ENCODE measurements at regions not wholly inside any gene's neighbourhood (a gene's known extent, or its start where the extent isn't known, plus 50 kb on each side); places are given as distances from the start of the nearest gene placed in this dataset.

DNA sequence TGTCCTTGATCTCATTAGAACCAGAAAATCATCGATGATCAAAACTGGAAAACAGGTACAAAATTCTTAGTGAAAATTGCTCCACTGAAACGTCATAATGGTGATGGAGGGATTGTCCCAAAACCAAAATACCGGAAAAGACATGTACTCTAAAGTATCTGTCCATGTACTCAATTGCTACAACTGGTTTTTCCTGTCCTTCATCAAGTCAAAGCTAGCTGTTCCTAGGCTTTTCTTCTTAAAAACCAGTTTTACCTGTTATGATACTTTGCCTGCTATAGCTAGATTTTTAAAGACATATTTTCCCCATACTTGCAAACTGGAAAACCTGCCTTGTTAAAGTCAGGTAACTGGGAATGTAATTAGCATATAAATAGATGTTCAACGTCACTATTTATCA, 50.5 kb upstream of the LRRC1 start:
- intact Hi-C loops (cut with DNase I) = no loop called here
- DNase-seq (ENCODE audit: low spot score) = no peak

DNA sequence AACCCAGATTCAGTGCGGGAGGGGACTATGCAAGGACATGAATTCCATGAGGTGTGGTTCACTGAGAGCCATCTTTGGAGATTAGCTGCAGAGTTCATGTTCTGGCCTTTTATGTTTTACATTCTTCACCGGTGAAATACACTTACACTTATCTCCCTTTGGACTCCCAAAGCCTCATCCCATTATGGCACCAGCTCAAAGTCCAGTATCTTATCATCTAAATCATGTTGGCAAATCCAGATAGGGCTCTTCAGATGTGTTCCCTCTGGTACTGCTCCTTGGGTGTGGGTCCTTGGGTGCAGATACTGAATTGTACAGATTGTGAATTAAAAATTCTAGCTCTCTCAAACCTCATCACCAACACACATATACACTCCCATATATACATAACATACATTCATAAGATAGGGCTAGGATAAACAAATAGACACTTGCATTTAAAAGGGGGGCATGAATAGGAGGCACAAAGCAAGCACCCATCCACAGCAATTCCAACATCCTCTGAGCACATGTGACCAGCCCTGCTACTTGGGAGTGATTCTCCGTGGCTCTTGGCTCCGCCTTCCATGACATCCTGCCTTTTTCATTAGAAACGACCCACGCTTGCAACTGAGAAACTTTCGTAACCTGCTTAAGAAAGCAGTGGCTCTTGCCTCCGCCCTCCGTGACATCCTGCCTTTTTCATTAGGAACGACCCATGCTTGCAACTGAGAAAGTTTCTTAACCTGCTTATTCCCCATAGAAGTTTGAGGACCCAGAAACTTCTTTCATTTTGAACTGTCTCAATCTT, 53.6 kb upstream of the LRRC1 start:
- DNase-seq (ENCODE audit: low spot score) = no peak
- intact Hi-C loops (cut with DNase I) = no loop called here

DNA sequence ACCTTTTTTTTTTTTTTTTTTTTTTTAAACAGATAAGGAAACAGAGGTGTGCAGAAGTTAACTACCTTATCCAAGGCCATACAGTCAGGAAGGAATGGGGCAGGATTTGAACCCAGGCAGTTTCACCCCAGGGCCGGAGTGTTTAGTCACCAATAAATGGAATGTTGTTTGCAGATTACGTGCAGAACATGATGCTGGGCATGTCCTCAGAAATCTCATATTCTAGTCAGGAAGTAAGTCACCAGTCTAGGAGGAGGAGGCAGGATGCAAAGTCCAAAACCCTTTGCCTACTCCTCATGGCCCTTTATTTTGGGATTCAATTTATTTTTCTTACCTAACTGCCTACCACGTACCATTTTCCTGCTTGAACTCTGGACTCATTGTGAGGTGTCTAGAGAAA, 57.1 kb upstream of the LRRC1 start:
- intact Hi-C loops (cut with DNase I) = no loop called here
- no peak for DNase-seq (ENCODE audit: low spot score)

DNA sequence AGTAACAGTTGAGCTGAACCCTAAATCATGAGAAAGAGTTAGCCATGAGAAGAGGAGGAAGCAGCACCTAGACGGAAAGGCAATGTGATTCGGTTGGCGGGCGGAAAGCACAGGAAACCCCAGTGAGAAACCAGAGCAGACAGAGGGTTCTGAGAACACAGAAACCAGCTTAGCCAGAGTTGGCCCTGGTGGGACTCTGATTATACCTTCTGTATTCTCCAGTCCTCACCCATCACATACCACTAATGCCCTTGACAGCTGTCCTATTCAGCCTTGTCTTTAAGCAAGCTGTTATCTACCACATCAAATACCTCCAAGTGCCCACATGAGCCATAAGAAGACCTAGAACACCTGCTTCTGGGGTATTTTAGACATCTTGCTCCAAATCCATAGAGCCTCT, 58.9 kb upstream of the LRRC1 start:
- intact Hi-C loops (cut with DNase I) = no loop called here
- no peak for DNase-seq (ENCODE audit: low spot score)

DNA sequence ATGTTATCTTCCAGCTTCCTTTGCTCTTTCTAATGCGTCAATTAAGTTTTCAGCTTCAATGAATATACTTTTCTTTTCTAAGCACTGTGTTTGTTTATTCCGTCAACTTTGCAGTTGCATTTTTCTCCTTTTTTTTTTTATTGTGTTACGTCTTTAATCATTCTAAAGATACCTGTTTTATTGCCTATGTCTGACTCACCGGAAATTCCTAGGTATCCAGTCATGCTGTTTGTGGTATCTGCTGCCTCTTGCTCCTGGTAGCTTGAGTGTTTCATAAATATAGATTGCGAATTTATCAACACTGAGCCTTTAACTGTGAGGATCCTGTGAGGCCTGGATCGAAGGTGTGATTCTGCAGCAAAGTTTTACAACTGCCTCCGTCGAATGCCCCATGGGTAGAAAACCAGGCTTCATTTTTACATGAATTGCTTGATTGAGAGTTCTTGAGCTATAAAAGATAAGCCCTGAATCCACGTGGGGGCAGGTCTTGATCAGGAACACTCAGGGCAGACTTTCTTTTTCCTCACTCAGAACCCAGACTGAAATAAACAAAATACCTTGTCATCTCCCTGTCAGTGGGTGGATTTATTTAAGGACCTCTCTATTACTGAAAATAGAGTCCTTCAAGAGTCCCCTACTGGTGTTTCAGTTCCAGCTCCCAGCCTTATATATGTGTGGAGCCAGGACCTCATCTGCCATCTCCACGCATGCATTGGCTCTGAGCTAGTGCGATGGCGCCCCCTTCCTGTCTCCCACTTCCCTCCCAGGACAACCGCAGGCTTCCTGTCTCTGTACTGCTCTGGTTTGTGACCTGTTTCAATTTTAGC, 60.1 kb upstream of the LRRC1 start:
- no peak for DNase-seq (ENCODE audit: low spot score)
- intact Hi-C loops (cut with DNase I) = no loop called here

DNA sequence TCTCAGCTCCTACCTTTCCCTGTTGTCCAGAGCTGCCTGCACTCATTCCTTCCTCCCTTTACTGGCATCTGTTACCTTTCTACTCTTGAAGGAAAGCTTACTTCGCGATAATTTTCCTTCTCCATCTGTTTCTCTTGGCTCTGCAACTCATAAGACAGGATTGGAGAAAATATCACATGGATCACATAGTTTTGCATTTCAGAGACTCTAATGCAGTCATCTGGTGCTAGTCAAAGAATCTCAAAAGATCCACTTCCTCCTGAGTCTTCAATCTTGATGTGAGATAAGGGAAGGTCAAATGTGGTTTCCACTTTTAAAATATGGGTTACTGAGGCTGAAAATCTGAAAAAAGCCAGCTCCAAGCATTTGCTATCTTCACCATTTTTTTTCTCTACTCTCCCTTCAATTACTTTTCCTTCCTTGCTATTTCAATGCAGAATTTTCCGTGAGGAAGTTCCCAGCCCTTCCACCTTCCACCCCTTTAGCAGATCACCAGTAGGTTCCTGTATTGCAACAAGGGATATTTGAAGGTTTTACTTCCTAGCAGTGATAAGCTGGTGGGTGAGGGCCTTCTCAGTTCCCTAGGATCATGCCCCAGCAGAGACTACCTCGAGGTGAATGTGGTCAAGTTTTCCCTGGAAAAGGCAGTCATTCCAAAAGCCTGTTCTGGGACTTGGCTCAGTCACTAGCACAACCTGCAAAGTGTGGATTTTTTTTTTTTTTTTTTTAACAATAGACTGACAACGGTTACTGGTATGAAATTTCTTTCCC, 62.8 kb upstream of the LRRC1 start:
- no peak for DNase-seq (ENCODE audit: low spot score)
- intact Hi-C loops (cut with DNase I) = no loop called here

DNA sequence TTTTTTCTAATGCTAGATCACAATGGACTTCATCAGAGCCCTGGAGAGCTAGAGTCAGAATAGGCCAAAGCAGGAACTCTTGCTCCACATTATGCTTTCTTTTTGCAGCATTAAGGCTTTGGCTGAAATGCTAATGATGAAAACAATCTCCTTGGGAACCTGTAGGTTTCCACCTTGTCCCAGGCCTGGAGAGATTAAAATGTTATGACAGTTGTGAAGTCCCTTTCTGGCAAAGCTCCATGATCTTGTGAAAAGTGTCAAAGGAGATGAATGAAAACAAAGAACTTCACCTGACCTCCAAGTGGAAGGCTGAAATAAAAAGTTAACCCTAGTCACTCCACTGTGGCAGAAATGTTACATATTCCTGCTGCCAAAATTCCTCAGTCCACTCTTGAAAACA, 64.0 kb upstream of the LRRC1 start:
- intact Hi-C loops (cut with DNase I) = no loop called here
- DNase-seq (ENCODE audit: low spot score) = no peak

DNA sequence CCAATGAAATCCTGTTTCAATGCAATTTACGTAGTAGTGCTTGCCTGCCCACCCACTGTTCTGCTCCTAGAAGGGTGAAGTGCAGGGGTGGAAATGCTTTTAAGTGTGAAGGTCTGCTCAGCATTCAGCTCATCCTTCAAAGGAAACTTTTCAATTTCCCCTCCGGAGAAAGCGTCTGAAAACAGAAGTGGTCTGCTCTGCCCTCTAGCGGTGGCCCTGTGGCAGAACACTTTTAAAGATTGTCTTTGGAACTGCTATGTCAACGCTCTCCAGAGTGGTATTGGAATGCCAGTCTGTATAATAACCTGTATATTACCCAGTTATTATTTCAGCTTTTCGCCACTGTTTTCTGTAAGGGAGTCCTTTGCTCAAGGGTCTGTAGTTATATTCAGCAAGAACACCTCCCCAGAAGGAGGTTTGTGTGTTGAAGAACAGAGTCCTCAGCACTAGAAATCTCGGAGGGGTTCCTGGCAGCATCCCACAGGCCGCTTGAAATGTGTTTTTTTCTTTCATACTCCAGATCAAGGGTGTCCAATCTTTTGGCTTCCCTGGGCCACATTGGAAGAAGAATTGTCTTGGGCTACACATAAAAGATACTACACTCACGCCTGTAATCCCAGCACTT, 63.1 kb upstream of the KLHL31 start:
- intact Hi-C loops (cut with DNase I) = loop anchor here (5.0 kb wide), 2 partner anchors 226 to 231 kb away; no protein-coding TSS in a partner anchor
- DNase-seq (ENCODE audit: low spot score) = no peak

DNA sequence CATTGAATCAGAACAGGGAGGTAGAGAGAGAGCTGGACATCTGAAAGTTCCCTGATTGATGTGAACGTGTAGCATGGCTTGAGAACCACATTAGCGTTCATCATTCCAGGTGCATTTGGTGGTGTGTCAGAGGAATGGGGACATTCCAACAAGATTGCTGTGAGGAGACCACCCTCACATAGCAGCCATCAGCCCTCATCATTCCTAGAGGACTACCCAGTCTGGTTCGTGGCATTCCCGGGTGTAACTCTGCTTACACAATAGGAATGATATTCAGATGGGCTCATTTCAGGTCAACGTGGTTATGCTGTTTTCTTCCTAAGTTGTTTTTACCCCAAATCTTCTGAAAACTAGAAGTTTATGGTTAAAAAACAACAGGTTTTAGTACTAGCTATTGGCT, 62.2 kb upstream of the KLHL31 start:
- DNase-seq (ENCODE audit: low spot score) = no peak
- intact Hi-C loops (cut with DNase I) = loop anchor here (5.0 kb wide), 2 partner anchors 225 to 230 kb away; no protein-coding TSS in a partner anchor

DNA sequence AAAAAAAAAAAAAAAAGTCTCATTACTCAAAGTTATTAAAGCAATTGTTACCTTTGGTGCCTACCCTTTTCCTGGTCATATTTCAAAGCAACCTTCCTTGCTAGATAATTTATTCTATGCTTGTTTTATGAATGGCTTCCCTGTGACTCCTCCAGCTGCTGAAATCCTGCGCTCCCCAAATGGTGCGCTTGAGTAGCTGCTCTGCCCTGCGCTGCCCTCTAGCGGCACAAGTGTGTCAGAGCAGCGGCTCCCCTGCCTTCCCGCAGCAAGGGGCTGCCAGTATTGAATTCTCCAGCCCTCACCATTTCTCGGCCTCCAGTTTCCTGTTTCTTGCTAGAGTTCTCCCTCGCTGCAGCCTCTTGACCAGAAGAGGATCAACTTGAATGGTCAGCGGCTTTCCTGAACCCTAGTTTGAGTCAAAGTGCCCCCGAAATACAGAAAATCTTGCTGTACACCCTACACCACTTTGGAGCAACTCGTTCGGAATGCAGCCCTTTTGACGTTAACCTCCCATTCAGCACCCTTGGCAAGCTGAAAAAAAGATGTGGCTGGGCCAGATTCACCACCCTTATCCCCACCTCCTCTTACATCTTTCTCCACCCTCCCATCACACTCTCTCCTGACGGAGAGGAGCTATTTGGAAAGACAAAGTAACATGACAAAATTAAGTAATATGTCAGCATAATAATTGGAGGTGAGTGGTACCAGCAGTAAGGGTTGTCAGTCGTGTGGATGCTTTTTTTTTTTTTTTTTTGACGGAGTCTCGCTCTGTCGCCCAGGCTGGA, 60.4 kb upstream of the KLHL31 start:
- DNase-seq (ENCODE audit: low spot score) = peak; percentile 93
- intact Hi-C loops (cut with DNase I) = loop anchor here (5.0 kb wide), 2 partner anchors 224 to 229 kb away; no protein-coding TSS in a partner anchor

DNA sequence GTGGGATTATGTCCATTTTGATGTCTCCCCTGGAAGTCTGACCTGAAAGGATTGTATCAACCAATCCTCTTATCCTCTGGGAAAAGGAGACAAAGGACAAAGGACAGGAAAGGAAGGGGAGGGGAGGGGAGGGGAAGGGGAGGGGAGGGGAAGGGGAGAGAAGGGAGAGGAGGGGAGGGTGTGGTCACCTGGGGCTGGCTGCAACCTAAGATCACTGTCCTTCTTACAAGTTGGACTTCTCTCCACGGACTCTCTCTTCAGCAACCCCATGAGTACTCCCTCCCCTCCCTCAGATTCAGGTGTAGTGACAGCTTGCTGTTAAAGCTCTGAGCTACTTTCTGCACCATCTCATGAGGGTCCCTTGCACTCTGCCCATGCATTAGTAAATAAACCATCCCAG, 58.9 kb upstream of the KLHL31 start:
- DNase-seq (ENCODE audit: low spot score) = no peak
- intact Hi-C loops (cut with DNase I) = no loop called here

DNA sequence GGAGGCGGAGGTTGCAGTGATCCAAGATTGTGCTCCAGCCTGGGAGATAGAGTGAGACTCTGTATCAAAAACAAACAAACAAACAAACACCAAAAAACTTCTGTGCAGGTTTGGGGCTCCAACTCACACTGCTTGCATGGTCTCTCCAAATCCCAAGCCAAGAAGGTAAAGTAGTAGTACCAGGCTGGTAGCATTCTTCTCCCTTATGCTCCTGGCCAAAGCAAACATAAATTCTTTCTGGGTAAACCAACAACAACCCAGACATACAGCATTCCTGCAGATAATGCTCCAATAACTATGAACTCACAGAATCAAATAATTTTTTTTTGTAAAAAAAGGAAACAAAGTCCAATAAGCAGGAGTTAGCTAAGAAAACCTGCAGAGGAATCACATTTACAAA, 57.8 kb upstream of the KLHL31 start:
- no peak for DNase-seq (ENCODE audit: low spot score)
- intact Hi-C loops (cut with DNase I) = no loop called here

DNA sequence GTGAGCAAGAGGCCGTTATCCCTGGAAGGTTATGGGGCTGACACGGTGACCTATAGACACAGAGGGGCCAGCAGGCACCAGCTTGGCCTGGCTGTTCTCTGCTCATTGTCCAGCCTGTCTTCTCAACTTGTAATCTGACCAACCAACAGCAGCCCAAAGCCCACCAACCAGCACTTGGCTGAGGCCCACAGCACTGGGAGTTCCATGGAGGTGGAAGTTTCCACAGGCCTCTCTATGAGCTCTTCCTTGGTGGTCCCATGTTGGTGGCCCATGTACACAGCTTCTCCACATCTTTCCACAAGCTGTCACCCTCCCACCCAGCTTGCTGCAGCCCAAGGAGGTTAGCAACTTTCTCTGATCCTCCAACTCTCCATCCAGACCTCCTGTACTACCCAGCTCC, 56.2 kb upstream of the KLHL31 start:
- intact Hi-C loops (cut with DNase I) = no loop called here
- no peak for DNase-seq (ENCODE audit: low spot score)

DNA sequence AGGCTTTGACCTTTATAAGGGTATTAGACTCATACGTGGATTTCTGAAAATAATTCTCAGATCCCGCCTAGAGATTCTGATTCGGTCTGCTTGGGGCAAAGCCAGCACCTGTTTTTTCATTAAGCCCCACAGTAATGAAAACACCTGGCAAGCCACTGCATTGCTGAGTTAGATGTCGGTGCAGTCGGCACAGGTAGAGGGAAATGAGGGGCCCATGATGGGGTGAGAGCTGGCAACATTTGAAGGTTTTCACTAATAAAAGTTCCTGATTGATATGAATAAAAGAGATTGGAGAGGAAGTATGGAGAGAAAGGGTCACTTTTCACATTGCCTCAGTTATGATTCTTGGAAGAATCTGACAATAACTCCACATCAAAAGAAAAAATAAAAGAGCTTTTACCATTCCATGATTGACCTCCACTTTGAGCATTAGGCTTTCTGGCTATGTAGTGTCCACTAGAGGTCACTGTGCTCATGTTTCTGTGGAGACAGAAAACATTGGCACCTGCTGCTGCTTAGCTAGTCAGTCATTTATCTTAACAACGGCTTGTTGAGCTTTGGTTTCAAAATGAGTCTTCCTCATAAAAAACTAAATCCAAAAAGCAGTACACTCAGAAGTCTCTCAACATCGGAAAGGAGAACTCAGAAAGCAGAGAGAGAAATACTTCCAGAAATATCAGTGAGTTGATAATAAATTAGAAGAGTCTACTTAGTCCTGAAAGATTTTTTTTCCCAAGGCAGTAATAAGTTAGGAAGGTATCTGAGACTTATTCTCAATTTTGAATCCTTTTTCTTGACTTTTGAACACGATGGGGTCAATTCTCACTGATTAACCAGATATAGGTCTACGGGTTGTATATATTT, 53.3 kb upstream of the KLHL31 start:
- intact Hi-C loops (cut with DNase I) = no loop called here
- no peak for DNase-seq (ENCODE audit: low spot score)

DNA sequence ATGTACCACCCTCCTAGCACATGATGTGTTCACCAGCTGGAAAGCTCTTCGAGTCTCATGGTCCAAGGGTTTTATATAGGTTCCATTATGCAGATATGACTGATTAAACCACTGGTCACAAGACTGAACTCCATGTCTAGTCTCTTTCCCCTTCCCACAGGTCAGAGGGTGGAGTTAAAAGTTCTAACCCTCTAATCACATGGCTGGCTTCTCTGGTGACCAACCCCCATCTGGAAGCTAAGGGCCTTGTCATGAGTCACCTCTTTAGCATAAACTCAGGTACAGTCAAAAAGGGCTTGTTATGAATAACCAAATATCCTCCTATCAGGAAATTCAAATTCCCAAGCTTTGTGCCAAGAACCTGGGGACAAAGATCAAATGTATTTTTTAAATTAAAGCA, 52.0 kb upstream of the KLHL31 start:
- no peak for DNase-seq (ENCODE audit: low spot score)
- intact Hi-C loops (cut with DNase I) = no loop called here

DNA sequence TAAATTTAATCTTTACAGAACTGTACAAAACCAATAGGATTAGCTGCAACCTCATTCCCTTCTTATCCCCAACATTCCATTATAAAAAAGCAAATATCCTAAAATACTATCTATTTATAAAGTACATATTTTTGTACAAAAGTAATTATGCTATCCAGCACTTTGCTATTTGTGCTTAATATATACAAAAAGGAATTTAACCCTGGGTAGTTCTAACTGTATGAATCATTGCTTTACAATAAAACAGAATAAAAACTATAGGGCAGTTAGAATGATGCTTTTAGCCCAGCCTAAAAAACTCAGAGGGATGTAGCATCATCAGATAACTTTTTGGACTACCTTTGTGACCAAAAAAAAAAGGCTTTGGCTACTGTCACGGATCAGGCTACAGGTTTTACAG, 49.9 kb upstream of the KLHL31 start:
- DNase-seq (ENCODE audit: low spot score) = no peak
- intact Hi-C loops (cut with DNase I) = no loop called here
